GM23338 (cell line): ENCODE measurements at regions not wholly inside any gene's neighbourhood (a gene's known extent, or its start where the extent isn't known, plus 50 kb on each side); places are given as distances from the start of the nearest gene placed in this dataset.

Experiments
- CREB1 ChIP-seq: fragments of 250-450 bp; sonication (Bioruptor Pico); IDR thresholded peaks from 2 replicates; pipeline ENCODE4 v1.5.0; 2020; ENCODE audit warnings: low read depth, mild to moderate bottlenecking, moderate library complexity
- CTCF ChIP-seq, 2 experiments: fragments of 200-600 bp in 1 of 2; sonication (generic) in 1 of 2; conservative IDR thresholded peaks; 2 replicates each; pipeline versions ENCODE4 v1.5.1 to v1.6.1; 2016 to 2017; ENCODE audit warnings: antibody characterized with exemption in 2 of 2, low read depth in 2 of 2, mild to moderate bottlenecking in 2 of 2, moderate library complexity in 1 of 2
- ETS1 ChIP-seq: IDR thresholded peaks from 2 replicates; pipeline ENCODE4 v1.6.1; 2016; ENCODE audit warnings: antibody characterized with exemption
- EZH2 ChIP-seq: fragments of 200-600 bp; sonication (generic); IDR thresholded peaks from one replicate; pipeline ENCODE4 v1.8.0; 2017; ENCODE audit warnings: antibody characterized with exemption, mild to moderate bottlenecking, low read depth; ENCODE audit not compliant: unreplicated experiment
- EZH2phosphoT487 ChIP-seq: fragments of 200-600 bp; sonication (generic); IDR thresholded peaks from one replicate; pipeline ENCODE4 v1.8.1; 2018; ENCODE audit warnings: antibody characterized with exemption; ENCODE audit not compliant: unreplicated experiment
- JUNB ChIP-seq: IDR thresholded peaks from one replicate; pipeline ENCODE4 v1.6.1; 2016; ENCODE audit warnings: antibody characterized with exemption; ENCODE audit not compliant: unreplicated experiment
- NANOG ChIP-seq: IDR thresholded peaks from 2 replicates; pipeline ENCODE4 v1.6.1; 2016; ENCODE audit warnings: antibody characterized with exemption, borderline replicate concordance
- POLR2AphosphoS5 ChIP-seq: IDR thresholded peaks from 2 replicates; pipeline ENCODE4 v1.6.1; 2016; ENCODE audit warnings: antibody characterized with exemption, low read depth
- REST ChIP-seq: IDR thresholded peaks from one replicate; pipeline ENCODE4 v1.6.1; 2018; ENCODE audit warnings: antibody characterized with exemption; ENCODE audit not compliant: unreplicated experiment
- STAT1 ChIP-seq: IDR thresholded peaks from one replicate; pipeline ENCODE4 v1.6.1; 2016; ENCODE audit warnings: antibody characterized with exemption; ENCODE audit not compliant: unreplicated experiment
- ZNF331 ChIP-seq: fragments of 250-450 bp; sonication (Bioruptor Pico); IDR thresholded peaks from 2 replicates; pipeline ENCODE4 v1.5.0; 2020; ENCODE audit warnings: low read depth, mild to moderate bottlenecking, moderate library complexity
- ZNF462 ChIP-seq: fragments of 250-450 bp; sonication (Bioruptor Pico); IDR thresholded peaks from 2 replicates; pipeline ENCODE4 v1.5.0; 2020; ENCODE audit warnings: mild to moderate bottlenecking, moderate library complexity

- no peak for TF ChIP-seq EZH2
- TF ChIP-seq POLR2AphosphoS5 = no peak
- TF ChIP-seq CTCF (conservative IDR thresholded peaks at IDR 0.05; ENCODE audit: low read depth in 2 of 2) = no peak
- TF ChIP-seq EZH2phosphoT487 = no peak
- no peak for TF ChIP-seq CREB1 (CRISPR knock-in tag)
- no peak for TF ChIP-seq REST
- TF ChIP-seq JUNB = no peak
- no peak for TF ChIP-seq NANOG
- TF ChIP-seq ETS1 = no peak
- TF ChIP-seq ZNF331 (CRISPR knock-in tag) = no peak
- no peak for TF ChIP-seq ZNF462 (CRISPR knock-in tag)
- TF ChIP-seq STAT1 = no peak
Observed at GRCh38 chr18:55893948-55894347, 306.0 kb upstream of the TCF4 start.
